GM20000 (cell line): ENCODE measurements at regions not wholly inside any gene's neighbourhood (a gene's known extent, or its start where the extent isn't known, plus 50 kb on each side); places are given as distances from the start of the nearest gene placed in this dataset.

Source experiments
- DNase-seq: peaks from one replicate; pipeline ENCODE4 v3.0.0; 2012; ENCODE audit warnings: low spot score
- TF ChIP-seq, protein P1 (sequence below): IDR thresholded peaks from 2 replicates; pipeline ENCODE4 v1.5.1; 2012; ENCODE audit warnings: mild to moderate bottlenecking, control low read depth; ENCODE audit errors: extremely low read depth, missing control alignments

DNA sequence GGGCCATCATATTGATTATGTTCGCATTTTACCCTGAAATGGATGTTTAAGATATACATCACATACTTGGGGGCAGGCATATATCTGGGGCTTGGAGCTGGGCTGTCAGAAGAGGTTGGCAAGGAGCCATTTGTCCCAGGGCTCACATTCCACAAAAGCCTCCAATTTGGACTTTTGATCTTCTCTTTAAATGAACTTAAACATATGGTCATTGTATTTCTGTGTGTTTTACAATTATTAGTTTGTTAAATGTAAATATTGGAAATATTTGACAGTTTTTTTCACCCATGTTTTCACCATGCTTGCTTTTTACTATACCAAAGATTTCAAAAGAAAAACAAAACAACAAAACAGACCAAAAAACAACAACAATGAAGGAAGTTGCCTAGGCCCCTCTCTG is 165.8 kb upstream of the MEIS1 start:
- TF ChIP-seq, protein P1, sequence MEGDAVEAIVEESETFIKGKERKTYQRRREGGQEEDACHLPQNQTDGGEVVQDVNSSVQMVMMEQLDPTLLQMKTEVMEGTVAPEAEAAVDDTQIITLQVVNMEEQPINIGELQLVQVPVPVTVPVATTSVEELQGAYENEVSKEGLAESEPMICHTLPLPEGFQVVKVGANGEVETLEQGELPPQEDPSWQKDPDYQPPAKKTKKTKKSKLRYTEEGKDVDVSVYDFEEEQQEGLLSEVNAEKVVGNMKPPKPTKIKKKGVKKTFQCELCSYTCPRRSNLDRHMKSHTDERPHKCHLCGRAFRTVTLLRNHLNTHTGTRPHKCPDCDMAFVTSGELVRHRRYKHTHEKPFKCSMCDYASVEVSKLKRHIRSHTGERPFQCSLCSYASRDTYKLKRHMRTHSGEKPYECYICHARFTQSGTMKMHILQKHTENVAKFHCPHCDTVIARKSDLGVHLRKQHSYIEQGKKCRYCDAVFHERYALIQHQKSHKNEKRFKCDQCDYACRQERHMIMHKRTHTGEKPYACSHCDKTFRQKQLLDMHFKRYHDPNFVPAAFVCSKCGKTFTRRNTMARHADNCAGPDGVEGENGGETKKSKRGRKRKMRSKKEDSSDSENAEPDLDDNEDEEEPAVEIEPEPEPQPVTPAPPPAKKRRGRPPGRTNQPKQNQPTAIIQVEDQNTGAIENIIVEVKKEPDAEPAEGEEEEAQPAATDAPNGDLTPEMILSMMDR = no peak
- no peak for DNase-seq

DNA sequence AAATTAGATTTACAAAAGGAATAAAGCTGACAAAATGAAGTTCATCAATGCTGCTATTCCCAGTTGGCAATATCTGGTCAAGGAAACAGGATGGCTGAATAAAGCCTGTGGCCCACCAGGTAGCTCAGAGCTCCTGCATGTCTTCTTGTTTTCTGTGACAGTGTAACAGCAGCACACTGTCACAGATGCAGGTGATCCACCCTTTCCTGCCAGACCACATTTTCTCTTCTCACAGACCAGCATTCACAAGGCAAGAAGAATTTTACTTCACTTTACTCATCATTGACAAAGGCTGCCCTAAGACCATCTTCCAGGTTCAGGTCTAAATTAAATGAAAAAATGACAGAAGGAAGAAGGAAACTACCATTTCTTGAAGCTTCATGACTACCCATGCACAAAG is 166.2 kb upstream of the MEIS1 start:
- TF ChIP-seq, protein P1 = no peak
- DNase-seq = no peak

GRCh38 chr2:66264354-66264753 is 170.6 kb upstream of the MEIS1 start:
- TF ChIP-seq, protein P1 = no peak
- DNase-seq = no peak

DNA sequence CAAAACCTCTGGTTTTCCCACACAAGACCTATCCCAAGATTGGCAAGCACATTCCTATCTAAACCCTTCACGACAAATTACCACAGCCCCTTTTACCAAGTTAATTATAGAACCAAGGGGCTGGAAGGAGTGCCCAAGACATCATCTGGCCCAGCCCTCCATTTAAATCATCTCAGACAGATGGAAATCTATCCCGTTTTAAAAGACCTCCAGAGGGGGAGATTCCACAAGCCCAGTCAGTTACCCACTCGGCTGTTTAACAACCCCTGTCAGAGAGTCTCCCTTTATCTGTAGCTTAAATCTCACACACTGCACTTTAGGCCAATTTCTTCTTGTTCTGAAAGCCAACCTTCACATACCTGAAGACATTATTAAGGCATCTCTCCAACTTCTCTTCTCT is 179.1 kb upstream of the MEIS1 start:
- TF ChIP-seq, protein P1 = no peak

GRCh38 chr2:66255136-66255535 is 179.8 kb upstream of the MEIS1 start:
- TF ChIP-seq, protein P1 = no peak
- no peak for DNase-seq

More for the DNA sequence above, 179.1 kb upstream of the MEIS1 start:
- DNase-seq = no peak

- TF ChIP-seq, protein P1 = no peak
- DNase-seq = no peak
These were observed 181.9 kb upstream of the MEIS1 start for GRCh38 chr2:66253066-66253465.

- no peak for DNase-seq
- TF ChIP-seq, protein P1 = no peak
These were observed 182.8 kb upstream of the MEIS1 start for GRCh38 chr2:66252109-66252508.
